ENCODE measurements at regions not wholly inside any gene's neighbourhood (a gene's known extent, or its start where the extent isn't known, plus 50 kb on each side); places are given as distances from the start of the nearest gene placed in this dataset.

- no peak for TF ChIP-seq CTCF (IDR thresholded peaks at IDR 0.05; ENCODE audit: low read depth, low read length)
- no peak for DNase-seq (ENCODE audit: extremely low read depth, low read depth)
These were observed 124.8 kb downstream of the DRD1 start for GRCh38 chr5:175319199-175319598.

- DNase-seq (ENCODE audit: extremely low read depth, low read depth): no peak
- TF ChIP-seq CTCF (IDR thresholded peaks at IDR 0.05; ENCODE audit: low read depth, low read length): no peak
These were observed 126.1 kb downstream of the DRD1 start for GRCh38 chr5:175317872-175318271.

GRCh38 chr5:175309218-175309810, 134.7 kb downstream of the DRD1 start:
- no peak for TF ChIP-seq CTCF (IDR thresholded peaks at IDR 0.05; ENCODE audit: low read depth, low read length)

GRCh38 chr5:175308701-175309100, 135.3 kb downstream of the DRD1 start:
- DNase-seq (ENCODE audit: extremely low read depth, low read depth): no peak
- TF ChIP-seq CTCF (IDR thresholded peaks at IDR 0.05; ENCODE audit: low read depth, low read length): no peak

More at GRCh38 chr5:175309218-175309810, 134.7 kb downstream of the DRD1 start:
- DNase-seq (ENCODE audit: extremely low read depth, low read depth): no peak

GRCh38 chr5:175306381-175306780, 137.6 kb downstream of the DRD1 start:
- no peak for DNase-seq (ENCODE audit: extremely low read depth, low read depth)
- TF ChIP-seq CTCF (IDR thresholded peaks at IDR 0.05; ENCODE audit: low read depth, low read length): no peak

- TF ChIP-seq CTCF (IDR thresholded peaks at IDR 0.05; ENCODE audit: low read depth, low read length): no peak
- DNase-seq (ENCODE audit: extremely low read depth, low read depth): no peak
These were observed 138.7 kb downstream of the DRD1 start for GRCh38 chr5:175305251-175305650.

GRCh38 chr5:175290379-175290778, 153.6 kb downstream of the DRD1 start:
- no peak for TF ChIP-seq CTCF (IDR thresholded peaks at IDR 0.05; ENCODE audit: low read depth, low read length)
- no peak for DNase-seq (ENCODE audit: extremely low read depth, low read depth)

Measured in AG09319 (cell line).